IPS-11a (cell line): ENCODE measurements at regions not wholly inside any gene's neighbourhood (a gene's known extent, or its start where the extent isn't known, plus 50 kb on each side); places are given as distances from the start of the nearest gene placed in this dataset.

Experiments used
- H3K4me3 ChIP-seq: one replicate; pipeline ENCODE4 v1.5.1; 2013; ENCODE audit warnings: low read depth, low read length, control low read depth

GRCh38 chr7:115153176-115153575 is 231.3 kb downstream of the MDFIC start:
- no peak overlapping the region for H3K4me3 ChIP-seq

DNA sequence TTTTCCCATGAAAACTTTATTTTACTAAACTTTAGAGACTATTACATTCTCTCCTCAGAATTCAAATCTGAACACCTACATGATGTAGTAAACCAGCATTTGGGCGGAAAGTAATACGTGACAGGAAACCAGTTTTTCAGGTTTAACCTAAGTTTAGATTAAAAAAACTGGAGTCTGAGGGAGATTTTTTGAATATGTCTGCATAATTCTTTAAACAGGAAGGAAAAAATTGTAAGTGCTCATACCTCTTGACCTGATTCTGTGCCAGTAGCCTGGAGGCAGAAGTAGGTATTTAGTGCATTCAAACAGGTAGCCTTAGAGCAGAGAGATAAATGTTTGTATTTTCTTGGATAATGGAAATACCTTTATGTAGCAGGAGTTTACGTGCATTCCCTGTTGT is 224.3 kb downstream of the MDFIC start:
- H3K4me3 ChIP-seq, result no peak overlapping the region

GRCh38 chr7:115145512-115145911 is 223.6 kb downstream of the MDFIC start:
- H3K4me3 ChIP-seq, result no peak overlapping the region

DNA sequence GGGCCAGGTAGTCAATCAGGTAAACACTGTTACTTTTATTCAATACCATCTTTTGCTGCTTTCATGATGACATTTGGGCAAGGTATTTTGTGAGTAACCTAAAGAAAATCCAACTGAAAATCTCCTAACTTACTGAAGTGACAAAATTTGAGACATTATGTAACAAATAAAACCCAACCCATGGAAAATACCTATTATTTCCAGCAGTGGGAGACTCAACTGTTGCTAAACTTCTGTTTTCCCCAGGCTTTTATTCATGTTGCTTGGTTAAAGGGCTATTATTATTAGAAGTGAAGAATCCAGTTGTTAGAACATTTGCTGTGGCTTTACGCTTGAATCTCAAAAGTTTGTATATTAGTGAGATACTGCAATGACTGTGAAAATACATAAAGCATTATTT is 215.9 kb downstream of the MDFIC start:
- no peak overlapping the region for H3K4me3 ChIP-seq

- no peak overlapping the region for H3K4me3 ChIP-seq
Measured at GRCh38 chr7:115136796-115137443, 215.0 kb downstream of the MDFIC start.

DNA sequence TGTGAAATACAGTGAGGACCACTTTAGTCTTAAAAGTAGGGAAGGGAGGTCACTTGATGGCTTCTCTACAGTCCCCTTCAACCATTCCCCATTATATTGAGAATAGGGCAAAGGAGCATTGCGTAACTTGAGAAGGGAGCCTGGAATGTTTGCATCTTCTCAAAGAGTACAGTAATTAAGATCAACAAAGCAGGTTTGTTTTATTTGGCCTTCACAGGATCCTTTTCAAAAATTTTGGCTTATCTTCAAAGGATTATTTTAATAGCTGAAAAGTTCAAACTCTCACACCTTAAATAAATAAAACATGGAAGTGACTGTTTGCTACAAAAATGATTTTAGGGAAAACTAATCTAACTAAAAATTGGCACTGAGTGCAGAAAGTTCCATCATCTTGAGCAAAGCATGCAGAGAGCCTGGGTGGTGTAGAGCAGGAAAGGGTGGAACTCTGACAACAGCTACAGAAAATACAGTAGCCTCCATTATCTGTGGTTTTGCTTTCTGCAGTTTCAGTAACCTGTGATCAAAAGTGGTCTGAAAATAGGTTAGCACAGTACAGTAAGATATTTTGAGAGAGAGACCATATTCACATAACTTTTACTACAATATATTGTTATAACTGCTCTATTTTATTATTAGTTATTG is 214.0 kb downstream of the MDFIC start:
- H3K4me3 ChIP-seq, result no peak overlapping the region

GRCh38 chr7:115135146-115135545 is 213.3 kb downstream of the MDFIC start:
- H3K4me3 ChIP-seq, result no peak overlapping the region

GRCh38 chr7:115133248-115133647 is 211.4 kb downstream of the MDFIC start:
- no peak overlapping the region for H3K4me3 ChIP-seq

DNA sequence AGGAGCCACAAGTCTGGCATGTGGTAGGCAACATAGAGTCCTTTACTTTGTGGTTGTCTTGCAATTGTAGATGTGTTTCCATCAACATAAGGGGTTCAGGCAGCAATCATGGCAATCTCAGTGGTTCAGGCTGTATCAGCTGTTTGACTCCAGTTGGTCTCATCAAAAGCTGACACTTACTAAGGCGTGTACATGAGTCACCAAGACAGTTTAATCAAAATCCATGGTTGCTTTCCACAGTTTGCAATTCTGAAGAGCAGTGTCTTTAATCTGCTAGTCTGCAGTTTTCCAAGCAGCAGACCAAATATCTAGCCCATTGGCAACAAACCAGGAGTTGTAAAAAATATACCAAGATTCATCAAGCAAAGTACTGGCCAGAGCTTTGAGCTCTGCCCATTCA is 210.2 kb downstream of the MDFIC start:
- no peak overlapping the region for H3K4me3 ChIP-seq

DNA sequence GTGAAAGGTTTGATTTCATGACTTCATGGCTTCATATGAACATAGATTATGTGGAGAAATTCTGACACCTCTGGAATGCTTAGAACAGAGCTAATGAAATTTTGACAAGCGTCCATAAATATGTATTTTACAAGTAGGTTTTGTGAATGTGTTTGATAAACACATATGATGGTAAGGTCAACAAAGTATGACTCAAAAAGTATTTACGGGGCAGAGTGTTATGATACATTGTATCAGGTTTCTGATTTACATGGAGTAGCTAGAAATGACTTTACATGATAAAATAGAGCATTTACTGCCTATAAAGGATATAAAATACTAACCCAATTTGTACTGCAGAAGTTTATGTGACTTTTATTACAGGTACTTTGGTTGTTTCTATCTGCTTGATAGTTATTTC is 206.3 kb downstream of the MDFIC start:
- no peak overlapping the region for H3K4me3 ChIP-seq

DNA sequence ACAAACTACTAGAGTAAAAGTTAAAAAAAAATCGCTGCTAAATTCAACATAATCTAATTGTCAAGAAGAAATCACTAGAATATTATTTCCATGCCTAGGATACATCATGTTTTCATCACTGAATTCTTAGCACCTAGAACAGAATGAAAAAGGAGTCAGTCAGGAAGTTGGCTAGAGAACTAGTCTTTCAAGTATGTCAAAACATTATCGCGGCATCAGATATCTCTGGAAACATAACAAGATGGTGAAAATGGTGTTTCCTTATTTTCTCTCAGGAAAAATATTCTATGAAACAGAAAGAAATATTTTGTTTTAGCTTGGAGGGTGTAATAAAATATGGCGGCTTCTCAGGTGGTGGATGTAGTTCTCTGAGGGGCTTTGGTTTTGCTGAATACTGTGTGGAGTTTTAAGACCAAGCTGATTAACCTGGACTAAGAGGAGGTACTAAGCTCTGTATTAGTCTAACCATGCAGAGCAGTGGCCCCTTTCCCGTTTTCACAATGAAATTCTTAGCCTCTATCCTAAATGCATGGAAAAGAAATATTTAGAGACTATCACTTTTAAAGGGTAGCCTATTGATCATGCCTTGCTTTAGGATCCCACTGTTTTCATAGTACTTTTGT is 205.6 kb downstream of the MDFIC start:
- no peak overlapping the region for H3K4me3 ChIP-seq

GRCh38 chr7:115125750-115126149 is 203.9 kb downstream of the MDFIC start:
- H3K4me3 ChIP-seq, result no peak overlapping the region

GRCh38 chr7:115125312-115125711 is 203.4 kb downstream of the MDFIC start:
- H3K4me3 ChIP-seq, result no peak overlapping the region

- no peak overlapping the region for H3K4me3 ChIP-seq
Measured at GRCh38 chr7:115124409-115124939, 202.6 kb downstream of the MDFIC start.

GRCh38 chr7:115123441-115123840 is 201.5 kb downstream of the MDFIC start:
- H3K4me3 ChIP-seq, result no peak overlapping the region

DNA sequence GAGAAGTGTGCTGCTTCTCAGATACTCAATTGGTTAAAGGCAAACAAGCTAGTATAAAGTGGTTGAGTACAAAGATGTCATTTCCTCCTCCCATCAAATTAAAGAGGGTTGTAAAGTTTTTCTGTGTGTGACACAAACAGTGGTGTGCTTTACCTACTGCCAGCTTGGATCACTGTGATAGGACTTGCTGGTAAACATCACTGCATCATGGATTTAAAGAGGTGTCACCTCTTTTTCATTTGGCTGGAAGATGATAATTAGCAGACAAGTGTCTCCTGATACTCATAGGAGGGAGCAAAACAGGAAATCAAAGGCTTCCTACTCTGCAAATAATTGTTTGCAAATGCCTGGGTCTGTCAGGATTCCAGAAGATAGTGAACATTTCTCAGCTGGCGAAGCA is 200.5 kb downstream of the MDFIC start:
- no peak overlapping the region for H3K4me3 ChIP-seq

GRCh38 chr7:115117748-115118147 is 195.9 kb downstream of the MDFIC start:
- H3K4me3 ChIP-seq, result no peak overlapping the region

DNA sequence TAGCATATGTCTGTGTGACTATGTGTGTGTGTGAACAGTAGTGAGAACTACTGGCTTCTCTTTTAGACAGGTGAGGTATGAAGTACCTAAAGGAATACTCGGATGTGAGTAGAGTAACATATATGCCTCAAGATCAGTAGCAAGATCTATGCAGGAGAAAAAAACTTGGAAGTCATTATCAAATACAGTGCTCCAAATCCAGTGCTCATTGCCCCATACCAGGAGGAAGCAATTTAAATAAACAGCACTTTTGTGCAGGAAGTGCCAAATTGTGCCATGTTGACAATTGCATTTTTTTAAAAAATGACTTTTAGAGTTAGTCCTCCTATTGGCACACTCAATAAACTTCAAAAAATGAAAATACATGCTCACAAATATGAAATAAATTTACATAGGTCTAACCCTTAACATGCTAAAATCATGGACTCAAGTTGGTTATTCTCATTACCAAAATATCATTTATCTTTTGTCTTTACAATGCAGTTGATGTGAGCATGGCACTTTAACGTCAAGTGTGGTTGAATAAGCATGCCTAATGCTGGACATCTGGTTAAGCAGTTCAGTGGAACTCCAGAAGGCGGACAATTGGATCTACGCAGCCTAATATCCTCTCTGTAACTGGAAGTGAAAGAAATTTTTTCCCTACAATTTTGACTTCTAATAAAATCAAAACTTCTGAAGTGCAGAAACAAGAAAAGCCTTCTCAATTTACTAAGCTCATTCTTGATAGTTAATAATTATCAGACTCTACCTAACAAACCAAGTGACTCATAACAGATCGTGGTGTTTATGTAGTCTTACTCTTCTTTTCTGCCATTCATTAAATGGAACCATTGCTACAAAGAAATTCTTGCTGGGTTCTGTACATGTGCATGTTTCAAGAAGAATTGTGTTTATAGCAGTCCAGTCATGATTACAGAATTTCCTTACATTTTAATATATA is 195.2 kb downstream of the MDFIC start:
- no peak overlapping the region for H3K4me3 ChIP-seq

DNA sequence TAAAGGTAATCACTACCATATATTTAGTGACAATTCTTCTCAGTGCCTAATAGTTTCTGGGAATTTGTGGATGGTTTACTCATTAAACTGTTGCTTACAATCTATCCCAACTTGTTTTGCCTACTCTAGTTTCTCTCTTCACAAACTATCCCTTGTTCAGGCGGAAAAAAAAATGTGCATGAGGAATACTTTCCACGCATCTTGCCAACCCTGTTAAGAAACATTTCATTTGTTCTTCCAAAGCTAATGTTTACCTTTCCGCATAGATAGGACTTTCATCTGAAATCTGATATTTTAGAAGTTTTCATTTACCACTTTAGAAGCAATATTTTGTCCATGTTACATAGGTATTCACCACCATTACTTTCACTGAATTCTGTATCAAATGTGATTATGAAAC is 191.9 kb downstream of the MDFIC start:
- H3K4me3 ChIP-seq, result no peak overlapping the region

DNA sequence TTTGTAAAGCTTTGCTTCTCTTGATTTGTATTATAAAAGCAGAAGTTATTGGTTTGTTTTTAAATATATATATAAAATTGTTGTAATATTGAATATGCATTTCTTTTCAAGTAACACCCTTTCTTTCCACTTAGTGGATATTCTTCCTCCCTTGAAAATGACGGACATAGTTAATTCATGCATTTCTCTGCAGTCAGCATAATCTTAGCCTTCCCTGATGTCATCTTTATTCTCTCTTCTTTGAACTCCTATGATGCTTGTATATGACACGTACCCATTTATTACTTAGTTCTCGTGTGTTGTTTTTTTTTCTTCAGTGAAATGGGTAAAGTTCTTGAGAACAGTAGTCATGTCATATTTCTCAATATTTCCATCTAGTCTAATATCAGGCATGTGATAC is 191.2 kb downstream of the MDFIC start:
- H3K4me3 ChIP-seq, result no peak overlapping the region

DNA sequence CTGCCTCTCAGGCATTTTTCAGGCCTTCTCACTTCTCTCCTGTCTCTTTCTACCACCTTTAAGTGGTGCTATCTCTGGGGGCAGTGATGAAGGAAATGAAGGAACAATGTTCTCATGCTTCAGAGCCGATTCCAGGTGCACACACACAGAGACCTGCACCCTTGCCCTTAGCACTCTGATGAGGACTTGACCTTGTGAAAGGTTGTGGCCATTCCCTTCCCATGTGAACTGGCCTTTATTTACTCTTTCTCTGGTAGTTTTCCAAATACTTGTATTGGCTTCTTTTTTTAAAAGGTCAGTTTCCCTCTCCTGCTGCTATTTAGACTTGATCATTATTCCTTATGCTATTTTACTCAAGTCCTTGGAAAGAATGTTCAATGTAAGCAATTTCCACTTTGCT is 188.6 kb downstream of the MDFIC start:
- H3K4me3 ChIP-seq, result no peak overlapping the region
